Suprapubic skin (tissue), 4 donors: ENCODE measurements at regions not wholly inside any gene's neighbourhood (a gene's known extent, or its start where the extent isn't known, plus 50 kb on each side); places are given as distances from the start of the nearest gene placed in this dataset.

ENCODE experiments used
- DNase-seq, 2 donors: peaks; one replicate each; pipeline ENCODE4 v3.0.0-alpha.2; 2019; ENCODE audit warnings: low spot score in 2 of 2
- H3K27ac ChIP-seq: fragments of 200-600 bp; sonication (generic); one replicate; pipeline ENCODE4 v1.5.1; 2019
- H3K27me3 ChIP-seq: fragments of 200-600 bp; sonication (generic); one replicate; pipeline ENCODE4 v1.5.1; 2019
- H3K36me3 ChIP-seq: fragments of 200-600 bp; sonication (generic); one replicate; pipeline ENCODE4 v1.5.1; 2019
- H3K4me1 ChIP-seq: fragments of 200-600 bp; sonication (generic); one replicate; pipeline ENCODE4 v1.5.1; 2019
- H3K4me3 ChIP-seq: fragments of 200-600 bp; sonication (generic); one replicate; pipeline ENCODE4 v1.5.1; 2019; ENCODE audit warnings: mild to moderate bottlenecking
- H3K9me3 ChIP-seq: fragments of 200-600 bp; sonication (generic); one replicate; pipeline ENCODE4 v1.5.1; 2019
- EP300 ChIP-seq: sonication (generic); formaldehyde crosslinking; IDR thresholded peaks from one replicate; pipeline ENCODE4 v1.6.1; 2017; ENCODE audit warnings: antibody characterized with exemption
- POLR2A ChIP-seq, 2 donors: fragments of 450-650 bp; IDR thresholded peaks; one replicate each; pipeline ENCODE4 v1.6.1; 2017; ENCODE audit warnings: antibody characterized with exemption in 2 of 2, mild to moderate bottlenecking in 2 of 2, moderate library complexity in 2 of 2
- POLR2AphosphoS5 ChIP-seq, 3 donors: sonication (generic); formaldehyde crosslinking; IDR thresholded peaks; one replicate each; pipeline ENCODE4 v1.6.1; 2017; ENCODE audit warnings: antibody characterized with exemption in 3 of 3
- WGBS: methylation state at CpG from one replicate; pipeline ENCODE4 v1.1.5; 2018; 5-methylcytosine and 5-hydroxymethylcytosine counted together
- TF ChIP-seq, protein P1 (sequence below), 2 donors: fragments of 200-600 bp in 1 of 2; fragments of 450-650 bp in 1 of 2; sonication (generic) in 1 of 2; IDR thresholded peaks; one replicate each; pipeline ENCODE4 v1.5.1; 2016 to 2019; ENCODE audit warnings: antibody characterized with exemption in 2 of 2, mild to moderate bottlenecking in 1 of 2, moderate library complexity in 1 of 2

DNA sequence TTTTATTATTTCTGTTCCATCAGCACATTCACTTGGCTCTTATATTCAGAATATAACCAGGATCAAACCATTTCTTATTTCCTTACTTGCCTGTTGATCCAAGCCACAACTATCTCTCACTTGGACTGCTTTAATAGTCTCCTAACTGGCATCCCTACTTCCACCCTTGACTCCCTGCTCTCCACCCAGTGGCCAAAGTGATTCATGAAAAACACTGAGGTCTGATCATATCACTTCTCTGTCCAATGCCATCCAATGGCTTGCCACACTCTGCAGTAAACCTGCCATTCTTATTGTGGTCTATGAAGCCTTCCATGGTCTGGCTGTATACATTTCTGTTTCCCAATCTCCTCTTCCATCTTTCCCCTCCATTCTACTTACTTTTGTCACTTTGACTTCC is 576.1 kb downstream of the PDCD6IP start:
- Histone ChIP-seq H3K27ac (no peak overlapping the region), H3K9me3 (no peaks in the 10 kb centered on the region), H3K4me1 (no peaks in the 10 kb centered on the region), H3K27me3 (no peaks in the 10 kb centered on the region), H3K36me3 (no peaks in the 10 kb centered on the region), H3K4me3 (no peak overlapping the region)
- DNase-seq = no peak
- TF ChIP-seq, protein P1, sequence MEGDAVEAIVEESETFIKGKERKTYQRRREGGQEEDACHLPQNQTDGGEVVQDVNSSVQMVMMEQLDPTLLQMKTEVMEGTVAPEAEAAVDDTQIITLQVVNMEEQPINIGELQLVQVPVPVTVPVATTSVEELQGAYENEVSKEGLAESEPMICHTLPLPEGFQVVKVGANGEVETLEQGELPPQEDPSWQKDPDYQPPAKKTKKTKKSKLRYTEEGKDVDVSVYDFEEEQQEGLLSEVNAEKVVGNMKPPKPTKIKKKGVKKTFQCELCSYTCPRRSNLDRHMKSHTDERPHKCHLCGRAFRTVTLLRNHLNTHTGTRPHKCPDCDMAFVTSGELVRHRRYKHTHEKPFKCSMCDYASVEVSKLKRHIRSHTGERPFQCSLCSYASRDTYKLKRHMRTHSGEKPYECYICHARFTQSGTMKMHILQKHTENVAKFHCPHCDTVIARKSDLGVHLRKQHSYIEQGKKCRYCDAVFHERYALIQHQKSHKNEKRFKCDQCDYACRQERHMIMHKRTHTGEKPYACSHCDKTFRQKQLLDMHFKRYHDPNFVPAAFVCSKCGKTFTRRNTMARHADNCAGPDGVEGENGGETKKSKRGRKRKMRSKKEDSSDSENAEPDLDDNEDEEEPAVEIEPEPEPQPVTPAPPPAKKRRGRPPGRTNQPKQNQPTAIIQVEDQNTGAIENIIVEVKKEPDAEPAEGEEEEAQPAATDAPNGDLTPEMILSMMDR (IDR thresholded peaks at IDR 0.05) = no peak
- no peak for TF ChIP-seq POLR2AphosphoS5 (IDR thresholded peaks at IDR 0.05)
- no peak for TF ChIP-seq POLR2A (IDR thresholded peaks at IDR 0.05)
- TF ChIP-seq EP300 = no peak

DNA sequence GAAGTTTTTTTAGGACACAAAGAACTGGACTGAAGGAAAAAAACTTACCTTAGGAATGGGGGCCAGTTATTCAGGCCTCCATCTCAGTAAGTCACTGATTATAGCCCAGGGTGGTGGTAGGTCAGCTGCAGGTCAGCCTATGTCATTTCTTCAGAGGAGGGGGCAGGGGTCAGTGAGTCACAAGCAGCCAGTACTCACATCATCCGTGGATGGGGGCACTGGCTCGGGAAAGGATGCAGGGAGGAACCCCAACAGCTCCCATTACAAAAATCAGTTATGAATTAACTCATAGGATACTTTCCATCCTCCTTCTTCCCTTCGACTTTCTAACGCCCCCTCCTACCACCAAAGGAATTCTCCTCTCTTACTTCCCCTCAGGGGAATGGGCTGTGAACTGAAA is 578.3 kb downstream of the PDCD6IP start:
- H3K4me3 ChIP-seq = no peak overlapping the region
- TF ChIP-seq, protein P1 (IDR thresholded peaks at IDR 0.05) = no peak
- no peak for TF ChIP-seq POLR2AphosphoS5 (IDR thresholded peaks at IDR 0.05)
- TF ChIP-seq POLR2A (IDR thresholded peaks at IDR 0.05) = no peak
- no peak for TF ChIP-seq EP300
- 58% methylated on average over 4 of the region's 4 CpGs for WGBS

DNA sequence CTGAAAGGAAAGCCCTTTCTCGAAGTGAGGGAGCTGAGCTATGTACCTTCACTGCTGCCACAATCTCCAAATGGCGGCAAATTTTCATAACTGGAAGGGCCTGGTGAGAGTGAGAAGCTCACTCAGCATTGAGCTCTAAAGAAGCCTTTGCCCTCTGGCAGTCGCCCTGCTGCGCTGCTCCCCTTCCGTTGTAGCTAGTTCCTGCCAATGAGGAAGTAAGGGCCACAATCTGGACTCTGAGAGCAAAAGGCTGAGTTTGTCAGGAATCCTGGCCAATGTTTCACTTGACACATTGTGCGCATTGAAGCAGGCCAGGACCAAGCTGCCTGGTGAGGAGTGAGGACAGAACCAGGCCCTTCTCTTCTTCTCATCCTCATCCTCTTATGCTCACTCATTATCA is 579.5 kb downstream of the PDCD6IP start:
- H3K9me3 ChIP-seq = no peaks in the 10 kb centered on the region
- no peaks in the 10 kb centered on the region for H3K36me3 ChIP-seq
- H3K27me3 ChIP-seq = no peaks in the 10 kb centered on the region
- no peak overlapping the region for H3K4me3 ChIP-seq
- DNase-seq = no peak
- no peak overlapping the region for H3K27ac ChIP-seq
- no peaks in the 10 kb centered on the region for H3K4me1 ChIP-seq
- WGBS = 90% methylated on average over 6 of the region's 6 CpGs
- no peak for TF ChIP-seq POLR2A (IDR thresholded peaks at IDR 0.05)
- TF ChIP-seq EP300 = no peak
- no peak for TF ChIP-seq POLR2AphosphoS5 (IDR thresholded peaks at IDR 0.05)

More for the DNA sequence above, 578.3 kb downstream of the PDCD6IP start:
- DNase-seq = no peak
- H3K27ac ChIP-seq = no peak overlapping the region
- H3K36me3 ChIP-seq = no peaks in the 10 kb centered on the region
- no peaks in the 10 kb centered on the region for H3K4me1 ChIP-seq
- no peaks in the 10 kb centered on the region for H3K27me3 ChIP-seq
- H3K9me3 ChIP-seq = no peaks in the 10 kb centered on the region

DNA sequence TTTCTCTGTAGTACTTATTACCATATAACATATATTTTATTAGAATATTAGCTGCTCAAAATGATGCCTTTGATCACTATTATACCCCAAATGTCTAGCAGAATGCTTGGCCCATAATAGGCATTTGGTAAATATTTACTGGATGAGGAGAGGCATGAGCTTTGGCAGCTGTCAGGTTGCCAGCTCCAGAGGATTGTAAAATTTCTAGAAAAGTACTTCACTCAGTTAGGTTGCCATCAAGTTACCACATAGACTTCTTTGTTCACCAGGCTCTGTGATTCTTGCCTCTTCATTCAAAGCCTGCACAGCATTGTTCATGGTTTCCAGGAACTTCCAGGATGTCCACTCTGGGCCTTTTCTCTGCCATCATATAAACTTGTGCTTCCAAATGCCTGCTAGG is 582.8 kb downstream of the PDCD6IP start:
- H3K27ac ChIP-seq = no peak overlapping the region
- H3K9me3 ChIP-seq = no peaks in the 10 kb centered on the region
- H3K4me3 ChIP-seq = no peak overlapping the region
- H3K36me3 ChIP-seq = no peaks in the 10 kb centered on the region
- no peak for DNase-seq
- H3K4me1 ChIP-seq = no peaks in the 10 kb centered on the region
- H3K27me3 ChIP-seq = no peaks in the 10 kb centered on the region
- TF ChIP-seq POLR2AphosphoS5 (IDR thresholded peaks at IDR 0.05) (no peak), POLR2A (IDR thresholded peaks at IDR 0.05) (no peak), EP300 (no peak)
- TF ChIP-seq, protein P1 (IDR thresholded peaks at IDR 0.05) = no peak

DNA sequence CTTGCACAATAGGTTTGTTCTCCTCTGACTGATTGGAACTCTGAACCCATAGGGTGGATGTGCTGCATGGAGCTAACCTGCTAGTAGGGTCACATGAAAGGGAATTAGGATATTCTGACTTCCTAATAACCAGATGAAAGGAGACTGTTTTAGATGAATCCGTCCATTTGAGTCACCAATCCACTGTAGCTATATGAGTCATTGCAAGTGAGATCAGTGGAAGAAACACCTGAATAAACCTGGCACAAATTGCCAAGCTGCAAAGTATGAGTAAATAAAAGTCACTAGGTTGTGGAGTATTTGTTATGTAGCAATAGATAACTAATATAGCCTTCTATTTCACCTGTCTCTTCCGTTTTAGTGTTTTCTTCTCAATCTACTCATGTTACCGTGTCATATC is 584.4 kb downstream of the PDCD6IP start:
- DNase-seq = no peak
- Histone ChIP-seq H3K4me1 (no peaks in the 10 kb centered on the region), H3K36me3 (no peaks in the 10 kb centered on the region), H3K27me3 (no peaks in the 10 kb centered on the region), H3K4me3 (no peak overlapping the region), H3K27ac (no peak overlapping the region), H3K9me3 (no peaks in the 10 kb centered on the region)
- TF ChIP-seq POLR2AphosphoS5 (IDR thresholded peaks at IDR 0.05) = no peak
- TF ChIP-seq, protein P1 (IDR thresholded peaks at IDR 0.05) = no peak
- no peak for TF ChIP-seq EP300
- no peak for TF ChIP-seq POLR2A (IDR thresholded peaks at IDR 0.05)
- 75% methylated on average over 3 of the region's 3 CpGs for WGBS

DNA sequence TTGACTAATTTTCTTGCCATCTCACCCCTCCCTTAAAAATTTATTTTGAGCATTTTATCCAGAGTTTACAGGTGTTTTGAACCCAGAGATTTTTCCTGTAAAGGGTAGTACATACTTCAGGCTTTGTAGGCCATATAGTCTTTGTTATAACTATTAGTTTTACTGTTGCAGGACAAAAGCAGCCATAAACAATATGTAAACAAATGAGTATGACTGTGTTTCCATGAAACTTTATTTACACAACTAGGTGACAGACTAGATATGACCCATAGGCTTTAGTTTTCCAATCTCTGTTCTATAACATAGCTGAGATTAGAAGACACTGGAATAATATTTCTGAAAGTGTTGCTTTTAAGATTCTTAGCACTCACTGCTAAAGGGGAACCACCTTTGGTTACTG is 587.9 kb downstream of the PDCD6IP start:
- Histone ChIP-seq H3K36me3 (no peaks in the 10 kb centered on the region), H3K27ac (no peak overlapping the region), H3K4me3 (no peak overlapping the region), H3K9me3 (no peaks in the 10 kb centered on the region), H3K4me1 (no peaks in the 10 kb centered on the region), H3K27me3 (no peaks in the 10 kb centered on the region)
- DNase-seq = no peak
- no peak for TF ChIP-seq POLR2A (IDR thresholded peaks at IDR 0.05)
- no peak for TF ChIP-seq EP300
- no peak for TF ChIP-seq POLR2AphosphoS5 (IDR thresholded peaks at IDR 0.05)
- TF ChIP-seq, protein P1 (IDR thresholded peaks at IDR 0.05) = no peak
